Keratinocyte (primary cell): ENCODE measurements at regions not wholly inside any gene's neighbourhood (a gene's known extent, or its start where the extent isn't known, plus 50 kb on each side); places are given as distances from the start of the nearest gene placed in this dataset.

Experiments
- DNase-seq: peaks from one replicate; pipeline ENCODE4 v3.0.0-alpha.2; 2011; ENCODE audit warnings: low read depth, missing footprints, low spot score
- FAIRE-seq: peaks from 2 replicates; lab custom pipeline; 2011; peaks lifted over from hg19 to GRCh38; lab: Jason Lieb, UNC
- H2AFZ ChIP-seq: 2 replicates; pipeline ENCODE4 v1.6.0; 2012; ENCODE audit warnings: low read length, control low read depth, inconsistent platforms; ENCODE audit not compliant: control insufficient read depth
- H3K27ac ChIP-seq: 2 replicates; pipeline ENCODE4 v1.5.1; 2011; ENCODE audit warnings: low read length; ENCODE audit not compliant: control insufficient read depth, insufficient read depth
- H3K27me3 ChIP-seq: 3 replicates; pipeline ENCODE4 v1.6.0; 2011; ENCODE audit warnings: low read length; ENCODE audit not compliant: control insufficient read depth, insufficient read depth; ENCODE audit errors: extremely low read depth
- H3K36me3 ChIP-seq, 2 experiments: 2 replicates in 1 of 2; 3 replicates in 1 of 2; pipeline ENCODE4 v1.5.1; 2011; ENCODE audit warnings: low read length in 2 of 2, mild to moderate bottlenecking in 1 of 2; ENCODE audit not compliant: control insufficient read depth in 2 of 2, insufficient read depth in 2 of 2; ENCODE audit errors: extremely low read depth in 1 of 2
- H3K4me1 ChIP-seq: 3 replicates; pipeline ENCODE4 v1.5.1; 2011; ENCODE audit warnings: low read length; ENCODE audit not compliant: control insufficient read depth, insufficient read depth; ENCODE audit errors: extremely low read depth
- H3K4me2 ChIP-seq: 3 replicates; pipeline ENCODE4 v1.6.0; 2011; ENCODE audit warnings: low read depth, low read length; ENCODE audit not compliant: control insufficient read depth, insufficient read depth; ENCODE audit errors: extremely low read depth
- H3K4me3 ChIP-seq, 3 experiments: fragments of 200-600 bp in 1 of 3; sonication (generic) in 1 of 3; 2 replicates in 2 of 3; 3 replicates in 1 of 3; pipeline ENCODE4 v1.5.1; 2011 to 2016; ENCODE audit warnings: low read length in 3 of 3, mild to moderate bottlenecking in 3 of 3, control low read depth in 2 of 3, inconsistent platforms in 1 of 3, low read depth in 1 of 3, mixed read lengths in 1 of 3, mixed run types in 1 of 3, moderate library complexity in 1 of 3; ENCODE audit not compliant: control insufficient read depth in 2 of 3, insufficient read depth in 2 of 3; ENCODE audit errors: extremely low read depth in 1 of 3
- H3K79me2 ChIP-seq: 2 replicates; pipeline ENCODE4 v1.6.0; 2012; ENCODE audit warnings: low read length; ENCODE audit not compliant: control insufficient read depth, insufficient read depth
- H3K9ac ChIP-seq: 3 replicates; pipeline ENCODE4 v1.6.0; 2011; ENCODE audit warnings: low read length; ENCODE audit not compliant: control insufficient read depth, insufficient read depth; ENCODE audit errors: extremely low read depth
- H3K9me1 ChIP-seq: 3 replicates; pipeline ENCODE4 v1.6.0; 2011; ENCODE audit warnings: low read length; ENCODE audit not compliant: control insufficient read depth, insufficient read depth; ENCODE audit errors: extremely low read depth
- H3K9me3 ChIP-seq: 2 replicates; pipeline ENCODE4 v1.5.1; 2012; ENCODE audit warnings: low read depth, low read length; ENCODE audit not compliant: control insufficient read depth
- H4K20me1 ChIP-seq: 3 replicates; pipeline ENCODE4 v1.6.0; 2011; ENCODE audit warnings: low read length; ENCODE audit not compliant: control insufficient read depth, insufficient read depth; ENCODE audit errors: extremely low read depth
- CTCF ChIP-seq, 3 experiments: IDR thresholded peaks in 1 of 3; conservative IDR thresholded peaks in 1 of 3; optimal IDR thresholded peaks in 1 of 3; 2 replicates in 2 of 3; 3 replicates in 1 of 3; pipeline versions ENCODE3 to v1.5.1; 2011; ENCODE audit warnings: low read length in 3 of 3, mild to moderate bottlenecking in 3 of 3, moderate library complexity in 2 of 3, control low read depth in 1 of 3, inconsistent platforms in 1 of 3; ENCODE audit not compliant: insufficient read depth in 2 of 3; ENCODE audit errors: extremely low read depth in 1 of 3
- EZH2 ChIP-seq: IDR thresholded peaks from one replicate; pipeline ENCODE4 v1.6.1; 2012; ENCODE audit warnings: inconsistent platforms, mild to moderate bottlenecking, low read length, moderate library complexity
- dilution Hi-C: fragments of 300-500 bp; cut with MboI; formaldehyde crosslinking; loops from one replicate; pipeline ENCODE4 v1.7.0; 2020; ENCODE audit warnings: low sequenced_read_pairs; ENCODE audit not compliant: extremely low pct_ligation_motif_present

GRCh38 chr5:2577312-2578036, 174.0 kb downstream of the IRX2 start:
- H3K9me3 ChIP-seq: no peaks in the 10 kb centered on the region
- no peak overlapping the region for H2AFZ ChIP-seq
- H3K4me3 ChIP-seq: no peak overlapping the region
- H3K79me2 ChIP-seq: no peaks in the 10 kb centered on the region
- no peaks in the 10 kb centered on the region for H4K20me1 ChIP-seq
- H3K9ac ChIP-seq: no peak overlapping the region
- H3K27ac ChIP-seq: no peak overlapping the region
- H3K4me2 ChIP-seq: no peak overlapping the region
- no peak for TF ChIP-seq CTCF (optimal IDR thresholded peaks at IDR 0.05 in 1 of 3, IDR thresholded peaks at IDR 0.05 in 1 of 3, conservative IDR thresholded peaks at IDR 0.05 in 1 of 3; ENCODE audit: extremely low read depth in 1 of 3, insufficient read depth in 2 of 3, low read length in 3 of 3)
- no peak for TF ChIP-seq EZH2
- dilution Hi-C loops: no loop called here
- DNase-seq (no peak), FAIRE-seq (no peak)
- no peaks in the 10 kb centered on the region for H3K4me1 ChIP-seq
- H3K9me1 ChIP-seq: no peaks in the 10 kb centered on the region
- peaks cover 3% of the 10 kb centered on the region for H3K27me3 ChIP-seq
- no peaks in the 10 kb centered on the region for H3K36me3 ChIP-seq

GRCh38 chr5:2576823-2577222, 174.7 kb downstream of the IRX2 start:
- H3K4me1 ChIP-seq: no peaks in the 10 kb centered on the region
- dilution Hi-C loops: no loop called here
- H4K20me1 ChIP-seq: no peaks in the 10 kb centered on the region
- no peaks in the 10 kb centered on the region for H3K36me3 ChIP-seq
- H2AFZ ChIP-seq: no peak overlapping the region
- no peaks in the 10 kb centered on the region for H3K79me2 ChIP-seq
- FAIRE-seq: no peak
- H3K27me3 ChIP-seq: peaks cover 7% of the 10 kb centered on the region
- no peaks in the 10 kb centered on the region for H3K9me3 ChIP-seq
- H3K4me3 ChIP-seq: no peak overlapping the region
- H3K4me2 ChIP-seq: no peak overlapping the region
- H3K9me1 ChIP-seq: no peaks in the 10 kb centered on the region
- no peak overlapping the region for H3K27ac ChIP-seq
- no peak overlapping the region for H3K9ac ChIP-seq
- DNase-seq: no peak
- TF ChIP-seq CTCF (optimal IDR thresholded peaks at IDR 0.05 in 1 of 3, IDR thresholded peaks at IDR 0.05 in 1 of 3, conservative IDR thresholded peaks at IDR 0.05 in 1 of 3; ENCODE audit: extremely low read depth in 1 of 3, insufficient read depth in 2 of 3, low read length in 3 of 3) (no peak), EZH2 (no peak)
